ENCODE measurements at regions not wholly inside any gene's neighbourhood (a gene's known extent, or its start where the extent isn't known, plus 50 kb on each side); places are given as distances from the start of the nearest gene placed in this dataset.

GRCh38 chr21:15141261-15141970 lies 76.6 kb upstream of the NRIP1 start:
- peaks cover 21% of the 10 kb centered on the region for H3K27me3 Mint-ChIP-seq (ENCODE audit: insufficient read depth, unreplicated experiment)
- ChIA-PET CTCF (no interaction called here), POLR2A (no interaction called here)
- no TSS peak for BruUV-seq (replicated peaks)
- intact Hi-C loops (cut with micrococcal nuclease) = no loop called here
- no peaks in the 10 kb centered on the region for H3K36me3 Mint-ChIP-seq (ENCODE audit: insufficient read depth, unreplicated experiment)
- TF ChIP-seq, protein P1, sequence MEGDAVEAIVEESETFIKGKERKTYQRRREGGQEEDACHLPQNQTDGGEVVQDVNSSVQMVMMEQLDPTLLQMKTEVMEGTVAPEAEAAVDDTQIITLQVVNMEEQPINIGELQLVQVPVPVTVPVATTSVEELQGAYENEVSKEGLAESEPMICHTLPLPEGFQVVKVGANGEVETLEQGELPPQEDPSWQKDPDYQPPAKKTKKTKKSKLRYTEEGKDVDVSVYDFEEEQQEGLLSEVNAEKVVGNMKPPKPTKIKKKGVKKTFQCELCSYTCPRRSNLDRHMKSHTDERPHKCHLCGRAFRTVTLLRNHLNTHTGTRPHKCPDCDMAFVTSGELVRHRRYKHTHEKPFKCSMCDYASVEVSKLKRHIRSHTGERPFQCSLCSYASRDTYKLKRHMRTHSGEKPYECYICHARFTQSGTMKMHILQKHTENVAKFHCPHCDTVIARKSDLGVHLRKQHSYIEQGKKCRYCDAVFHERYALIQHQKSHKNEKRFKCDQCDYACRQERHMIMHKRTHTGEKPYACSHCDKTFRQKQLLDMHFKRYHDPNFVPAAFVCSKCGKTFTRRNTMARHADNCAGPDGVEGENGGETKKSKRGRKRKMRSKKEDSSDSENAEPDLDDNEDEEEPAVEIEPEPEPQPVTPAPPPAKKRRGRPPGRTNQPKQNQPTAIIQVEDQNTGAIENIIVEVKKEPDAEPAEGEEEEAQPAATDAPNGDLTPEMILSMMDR (IDR thresholded peaks at IDR 0.05; ENCODE audit: unreplicated experiment) = no peak
- no peak overlapping the region for H3K4me3 Mint-ChIP-seq (ENCODE audit: unreplicated experiment)
- H3K27ac Mint-ChIP-seq (ENCODE audit: low read depth, unreplicated experiment) = no peak overlapping the region
- H3K9me3 Mint-ChIP-seq (ENCODE audit: unreplicated experiment) = no peaks in the 10 kb centered on the region
- DNase-seq (ENCODE audit: unreplicated experiment) = no peak
- no peaks in the 10 kb centered on the region for H3K4me1 Mint-ChIP-seq (ENCODE audit: insufficient read depth, unreplicated experiment)

DNA sequence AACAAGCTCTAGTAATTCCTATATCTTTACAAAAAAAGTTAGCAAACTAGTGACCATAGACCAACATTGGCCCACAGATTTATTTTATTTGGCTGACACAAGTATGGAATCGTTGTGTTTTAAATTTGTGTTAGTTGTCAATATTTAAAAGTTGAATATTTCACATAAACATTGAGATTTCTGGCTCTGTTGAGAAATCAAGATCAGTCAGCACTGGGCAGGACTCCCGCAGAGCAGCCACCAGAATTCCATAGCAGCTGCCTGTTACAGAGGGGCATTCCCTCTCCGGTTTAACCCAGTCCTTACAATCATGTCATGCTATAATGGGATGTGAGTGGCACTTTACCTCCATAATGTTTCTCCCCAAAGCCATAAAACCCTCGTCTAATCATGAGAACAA lies 79.2 kb upstream of the NRIP1 start:
- CTCF ChIA-PET = no interaction called here
- TF ChIP-seq, protein P1 (IDR thresholded peaks at IDR 0.05; ENCODE audit: unreplicated experiment) = no peak
- no peak overlapping the region for H3K27ac Mint-ChIP-seq (ENCODE audit: low read depth, unreplicated experiment)
- BruUV-seq (replicated peaks) = no TSS peak
- H3K4me1 Mint-ChIP-seq (ENCODE audit: insufficient read depth, unreplicated experiment) = no peaks in the 10 kb centered on the region
- POLR2A ChIA-PET = no interaction called here
- no peaks in the 10 kb centered on the region for H3K9me3 Mint-ChIP-seq (ENCODE audit: unreplicated experiment)
- intact Hi-C loops (cut with micrococcal nuclease) = no loop called here
- no peak overlapping the region for H3K4me3 Mint-ChIP-seq (ENCODE audit: unreplicated experiment)
- peaks cover 15% of the 10 kb centered on the region for H3K27me3 Mint-ChIP-seq (ENCODE audit: insufficient read depth, unreplicated experiment)
- no peak for DNase-seq (ENCODE audit: unreplicated experiment)
- H3K36me3 Mint-ChIP-seq (ENCODE audit: insufficient read depth, unreplicated experiment) = no peaks in the 10 kb centered on the region

GRCh38 chr21:15148437-15148836 lies 83.6 kb upstream of the NRIP1 start:
- TF ChIP-seq, protein P1 (IDR thresholded peaks at IDR 0.05; ENCODE audit: unreplicated experiment) = no peak
- no peaks in the 10 kb centered on the region for H3K36me3 Mint-ChIP-seq (ENCODE audit: insufficient read depth, unreplicated experiment)
- no peaks in the 10 kb centered on the region for H3K4me1 Mint-ChIP-seq (ENCODE audit: insufficient read depth, unreplicated experiment)
- H3K27me3 Mint-ChIP-seq (ENCODE audit: insufficient read depth, unreplicated experiment) = no peaks in the 10 kb centered on the region
- no peak overlapping the region for H3K4me3 Mint-ChIP-seq (ENCODE audit: unreplicated experiment)
- no TSS peak for BruUV-seq (replicated peaks)
- no peak overlapping the region for H3K27ac Mint-ChIP-seq (ENCODE audit: low read depth, unreplicated experiment)
- intact Hi-C loops (cut with micrococcal nuclease) = no loop called here
- CTCF ChIA-PET = no interaction called here
- no peaks in the 10 kb centered on the region for H3K9me3 Mint-ChIP-seq (ENCODE audit: unreplicated experiment)
- POLR2A ChIA-PET = interaction anchor here (1.2 kb wide), 1 partner anchor 22 kb away, joined by 3 read pairs; no protein-coding TSS in a partner anchor
- no peak for DNase-seq (ENCODE audit: unreplicated experiment)

GRCh38 chr21:15149600-15150224 lies 84.9 kb upstream of the NRIP1 start:
- H3K27ac Mint-ChIP-seq (ENCODE audit: low read depth, unreplicated experiment) = no peak overlapping the region
- no peak for DNase-seq (ENCODE audit: unreplicated experiment)
- no peaks in the 10 kb centered on the region for H3K9me3 Mint-ChIP-seq (ENCODE audit: unreplicated experiment)
- no peaks in the 10 kb centered on the region for H3K27me3 Mint-ChIP-seq (ENCODE audit: insufficient read depth, unreplicated experiment)
- POLR2A ChIA-PET = no interaction called here
- no TSS peak for BruUV-seq (replicated peaks)
- TF ChIP-seq, protein P1 (IDR thresholded peaks at IDR 0.05; ENCODE audit: unreplicated experiment) = no peak
- no peaks in the 10 kb centered on the region for H3K4me1 Mint-ChIP-seq (ENCODE audit: insufficient read depth, unreplicated experiment)
- CTCF ChIA-PET = no interaction called here
- H3K4me3 Mint-ChIP-seq (ENCODE audit: unreplicated experiment) = no peak overlapping the region
- no peaks in the 10 kb centered on the region for H3K36me3 Mint-ChIP-seq (ENCODE audit: insufficient read depth, unreplicated experiment)
- intact Hi-C loops (cut with micrococcal nuclease) = no loop called here

Data from MCF 10A (cell line).